ENCODE measurements at regions not wholly inside any gene's neighbourhood (a gene's known extent, or its start where the extent isn't known, plus 50 kb on each side); places are given as distances from the start of the nearest gene placed in this dataset.

DNA sequence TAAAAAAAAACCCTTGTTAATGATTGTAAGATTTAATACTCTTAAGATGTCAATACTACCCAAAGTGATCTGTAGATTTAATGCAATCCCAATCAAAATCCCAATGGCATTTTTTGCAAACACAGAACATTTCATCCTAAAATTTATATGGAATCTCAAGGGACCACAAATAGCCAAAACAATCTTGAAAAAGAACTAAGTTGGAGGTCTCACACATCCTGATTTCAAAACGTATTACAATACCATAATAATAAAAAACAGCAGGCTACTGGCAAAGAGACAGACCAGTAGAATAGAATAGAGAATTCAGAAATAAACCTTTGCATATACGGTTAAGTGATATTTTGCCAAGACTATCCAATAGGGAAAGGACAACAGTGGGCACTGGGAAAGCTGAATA, 331.9 kb upstream of the JARID2 start:
- Histone ChIP-seq H3K27me3 (no peaks in the 10 kb centered on the region), H3K36me3 (no peaks in the 10 kb centered on the region)
- no peak for DNase-seq (ENCODE audit: low spot score)

GRCh38 chr6:14915888-14916832, 329.7 kb upstream of the JARID2 start:
- DNase-seq (ENCODE audit: low spot score) = no peak
- Histone ChIP-seq H3K9me3 (no peaks in the 10 kb centered on the region), H3K27ac (no peak overlapping the region), H3K36me3 (no peaks in the 10 kb centered on the region), H3K27me3 (no peaks in the 10 kb centered on the region), H3K4me1 (no peaks in the 10 kb centered on the region), H3K4me3 (no peak overlapping the region)
- no peak for TF ChIP-seq CTCF (IDR thresholded peaks at IDR 0.05)

More for the DNA sequence above, 331.9 kb upstream of the JARID2 start:
- H3K4me3 ChIP-seq = no peak overlapping the region
- TF ChIP-seq CTCF (IDR thresholded peaks at IDR 0.05) = no peak
- no peak overlapping the region for H3K27ac ChIP-seq
- H3K4me1 ChIP-seq = no peaks in the 10 kb centered on the region
- H3K9me3 ChIP-seq = no peaks in the 10 kb centered on the region

DNA sequence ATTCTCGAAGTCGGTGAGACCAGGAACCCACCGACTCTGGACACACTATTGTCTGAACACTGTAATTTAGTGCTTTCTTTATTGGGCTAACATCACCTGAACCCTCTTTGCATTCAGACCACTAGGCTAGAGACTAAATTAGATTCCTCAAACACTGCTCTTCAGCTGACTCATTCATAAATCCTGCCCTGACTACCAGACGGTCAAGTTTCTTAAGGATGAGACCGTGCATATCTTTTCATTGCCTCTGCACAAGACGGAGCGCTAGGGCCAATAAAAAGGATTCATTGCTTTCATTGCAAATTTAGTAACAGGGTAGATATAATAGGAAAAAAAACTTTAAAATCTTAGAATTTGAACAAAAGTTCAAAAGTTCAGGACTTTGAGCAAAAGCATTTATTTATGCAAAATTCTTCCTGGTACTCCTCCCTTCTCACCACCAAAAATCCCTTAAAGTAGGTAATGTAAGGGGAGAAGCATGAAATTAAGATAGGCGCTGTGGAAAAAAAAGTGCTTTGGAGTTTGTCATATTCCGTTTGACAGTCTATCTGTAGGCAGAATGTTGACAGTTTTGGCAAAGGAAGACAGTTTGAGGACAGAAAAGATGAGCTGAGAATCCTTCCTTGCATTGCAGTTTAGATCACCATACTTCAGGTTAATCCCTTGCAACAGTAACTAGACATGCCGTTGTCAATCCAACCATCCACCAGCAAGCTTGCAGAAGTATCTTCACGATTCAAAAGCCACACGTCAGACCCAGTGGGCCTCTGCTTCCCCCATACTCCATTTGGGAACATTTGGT, 328.6 kb upstream of the JARID2 start:
- H3K27ac ChIP-seq = no peak overlapping the region
- no peaks in the 10 kb centered on the region for H3K9me3 ChIP-seq
- H3K27me3 ChIP-seq = no peaks in the 10 kb centered on the region
- H3K4me3 ChIP-seq = no peak overlapping the region
- H3K36me3 ChIP-seq = no peaks in the 10 kb centered on the region
- no peak for DNase-seq (ENCODE audit: low spot score)
- no peak for TF ChIP-seq CTCF (IDR thresholded peaks at IDR 0.05)
- no peaks in the 10 kb centered on the region for H3K4me1 ChIP-seq

DNA sequence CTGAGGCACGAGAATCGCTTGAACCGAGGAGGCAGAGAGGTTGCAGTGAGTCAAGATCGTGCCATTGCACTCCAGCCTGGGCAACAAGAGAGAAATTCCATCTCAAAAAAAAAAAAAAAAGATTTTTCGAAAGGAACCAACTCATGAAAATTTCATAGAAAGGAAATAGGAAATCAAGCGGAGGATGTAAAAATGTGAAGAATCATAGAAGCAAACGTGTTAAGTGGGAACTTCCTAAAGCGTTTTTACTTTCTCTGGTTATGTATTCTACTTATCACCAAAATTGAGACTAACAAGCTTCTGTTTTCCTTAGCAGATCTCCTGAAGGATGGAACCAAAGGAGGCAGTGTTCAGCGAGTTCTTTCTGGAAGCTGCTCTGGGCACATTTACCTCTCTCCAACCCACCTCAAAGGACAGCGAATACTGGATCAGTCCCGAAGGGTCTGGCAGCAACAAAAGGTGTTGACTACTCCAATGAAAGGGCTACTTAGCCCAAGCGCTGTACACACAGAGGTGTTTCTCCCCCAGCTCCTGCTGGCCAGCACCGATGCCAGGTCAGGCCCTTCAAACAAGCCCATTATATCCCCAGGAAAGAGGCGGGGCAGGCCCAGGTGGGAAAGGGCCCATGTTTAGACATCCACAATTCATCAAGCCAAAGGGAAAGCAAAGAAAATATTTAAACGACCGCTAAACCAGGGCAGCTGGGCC, 327.5 kb upstream of the JARID2 start:
- no peaks in the 10 kb centered on the region for H3K4me1 ChIP-seq
- H3K36me3 ChIP-seq = no peaks in the 10 kb centered on the region
- no peak for DNase-seq (ENCODE audit: low spot score)
- no peaks in the 10 kb centered on the region for H3K27me3 ChIP-seq
- H3K4me3 ChIP-seq = no peak overlapping the region
- no peaks in the 10 kb centered on the region for H3K9me3 ChIP-seq
- H3K27ac ChIP-seq = no peak overlapping the region
- TF ChIP-seq CTCF (IDR thresholded peaks at IDR 0.05) = no peak

DNA sequence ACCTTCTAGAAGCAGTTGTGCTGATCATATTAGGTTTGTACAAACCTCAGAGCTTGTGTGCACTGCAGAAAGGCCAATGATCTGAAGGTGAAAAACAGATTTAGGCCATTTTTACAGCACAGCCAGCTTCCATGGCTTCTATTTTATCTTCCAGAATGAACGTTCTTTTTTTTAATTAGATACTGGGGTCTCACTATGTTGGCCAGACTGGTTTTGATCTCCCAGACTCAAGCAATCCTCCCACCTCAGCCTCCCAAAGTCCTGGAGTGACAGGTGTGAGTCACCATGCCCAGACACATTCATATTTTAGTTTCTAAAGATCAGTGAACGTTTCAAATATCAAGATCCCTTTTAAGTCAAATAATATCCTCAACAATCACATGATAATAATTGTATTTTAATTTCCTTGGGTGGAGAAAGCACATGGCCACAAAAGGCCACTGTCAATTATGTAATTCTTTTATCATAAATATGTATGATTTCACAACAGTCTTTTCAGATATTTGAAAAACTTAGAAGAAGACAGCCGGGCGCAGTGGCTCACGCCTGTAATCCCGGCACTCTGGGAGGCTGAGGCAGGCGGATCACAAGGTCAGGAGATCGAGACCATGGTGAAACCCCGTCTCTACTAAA, 326.7 kb upstream of the JARID2 start:
- no peak for TF ChIP-seq CTCF (IDR thresholded peaks at IDR 0.05)
- no peaks in the 10 kb centered on the region for H3K4me1 ChIP-seq
- no peak overlapping the region for H3K4me3 ChIP-seq

More for the DNA sequence above, 326.7 kb upstream of the JARID2 start:
- H3K9me3 ChIP-seq = no peaks in the 10 kb centered on the region
- H3K27ac ChIP-seq = no peak overlapping the region
- H3K36me3 ChIP-seq = no peaks in the 10 kb centered on the region
- H3K27me3 ChIP-seq = no peaks in the 10 kb centered on the region
- no peak for DNase-seq (ENCODE audit: low spot score)

Measured in right atrium auricular region (tissue), 2 donors.